RWPE2 (cell line): ENCODE measurements at regions not wholly inside any gene's neighbourhood (a gene's known extent, or its start where the extent isn't known, plus 50 kb on each side); places are given as distances from the start of the nearest gene placed in this dataset.

Experiments used
- ATAC-seq: fragments of 200-7000 bp; cut with Tn5 transposase; 3 replicates; pipeline ENCODE4 v1.9.1; 2021; ENCODE audit warnings: low read depth
- DNase-seq: peaks from one replicate; pipeline ENCODE4 v3.0.0-alpha.2; 2020; ENCODE audit warnings: low spot score
- H3K27ac ChIP-seq: fragments of 450-650 bp; 2 replicates; pipeline ENCODE4 v1.5.1; 2017; ENCODE audit warnings: mild to moderate bottlenecking; ENCODE audit not compliant: poor library complexity, severe bottlenecking
- H3K27me3 ChIP-seq: fragments of 250-450 bp; sonication (Bioruptor Pico); 2 replicates; pipeline ENCODE4 v1.5.1; 2021; ENCODE audit warnings: mild to moderate bottlenecking, moderate library complexity; ENCODE audit not compliant: insufficient read depth, poor library complexity, severe bottlenecking
- H3K36me3 ChIP-seq: fragments of 250-450 bp; sonication (Bioruptor Pico); 2 replicates; pipeline ENCODE4 v1.5.1; 2020; ENCODE audit warnings: low read depth, mild to moderate bottlenecking, moderate library complexity
- H3K4me1 ChIP-seq: fragments of 250-450 bp; sonication (Bioruptor Pico); 2 replicates; pipeline ENCODE4 v1.5.1; 2021; ENCODE audit warnings: mild to moderate bottlenecking, moderate library complexity; ENCODE audit not compliant: insufficient read depth, poor library complexity, severe bottlenecking
- H3K4me3 ChIP-seq: fragments of 250-450 bp; sonication (Bioruptor Pico); 2 replicates; pipeline ENCODE4 v1.5.1; 2021; ENCODE audit warnings: mild to moderate bottlenecking, moderate library complexity; ENCODE audit not compliant: severe bottlenecking
- H3K9me3 ChIP-seq: fragments of 250-450 bp; sonication (Bioruptor Pico); 2 replicates; pipeline ENCODE4 v1.5.1; 2021; ENCODE audit warnings: mild to moderate bottlenecking, moderate library complexity; ENCODE audit not compliant: severe bottlenecking
- CTCF ChIP-seq: fragments of 450-650 bp; IDR thresholded peaks from one replicate; pipeline ENCODE4 v1.5.1; 2017; ENCODE audit warnings: mild to moderate bottlenecking, moderate library complexity; ENCODE audit not compliant: poor library complexity, severe bottlenecking

GRCh38 chr2:172214252-172214651, 111.6 kb upstream of the DLX2 start:
- ATAC-seq: peak; percentile 77
- TF ChIP-seq CTCF: no peak
- peak overlapping the region; percentile 55 for H3K27ac ChIP-seq
- H3K27me3 ChIP-seq: no peaks in the 10 kb centered on the region
- H3K36me3 ChIP-seq: no peaks in the 10 kb centered on the region
- H3K4me3 ChIP-seq: no peak overlapping the region
- no peaks in the 10 kb centered on the region for H3K9me3 ChIP-seq
- DNase-seq: no peak
- H3K4me1 ChIP-seq: peaks cover 39% of the 10 kb centered on the region

DNA sequence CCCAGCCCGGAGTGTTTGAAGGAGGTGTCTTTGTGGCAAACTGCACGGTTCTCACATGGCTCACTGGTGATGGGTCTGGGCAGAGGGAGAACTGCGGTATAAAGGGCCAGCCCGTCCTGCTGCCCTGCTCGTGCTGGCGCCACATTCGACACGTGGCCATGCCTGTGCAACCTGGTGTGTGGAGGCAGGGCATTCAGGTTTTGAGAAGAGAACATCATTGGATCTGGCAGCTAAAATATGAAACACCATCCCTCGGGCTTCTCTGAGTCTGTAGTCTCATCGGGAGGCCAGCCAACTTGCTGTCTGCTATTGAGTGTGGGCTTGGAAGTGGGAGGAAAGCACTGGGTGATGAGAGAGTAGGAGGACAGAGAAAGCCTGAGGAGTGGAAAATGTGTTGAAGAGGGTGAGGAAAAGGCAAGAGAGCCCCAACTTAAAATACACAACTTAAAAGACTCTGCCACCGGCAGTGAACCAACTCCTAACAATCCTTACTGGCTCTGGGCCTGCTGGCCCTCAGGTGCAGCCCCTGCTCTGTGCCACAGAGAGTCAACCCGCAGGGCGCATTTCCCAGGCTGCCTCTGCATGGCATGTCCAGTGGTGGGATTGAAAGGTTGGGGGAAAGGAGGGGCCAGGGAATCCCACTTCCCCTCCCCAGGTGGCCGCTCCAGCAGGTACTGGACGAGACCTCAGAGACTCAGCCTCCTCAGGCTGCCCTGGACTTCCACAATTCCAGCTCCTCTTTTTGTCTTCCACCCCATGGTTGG, 112.7 kb upstream of the DLX2 start:
- DNase-seq (no peak), ATAC-seq (0 out of 3 replicates have a peak, but pooled peaks have one; percentile 23)
- peak overlapping the region; percentile 55 for H3K27ac ChIP-seq
- no peaks in the 10 kb centered on the region for H3K36me3 ChIP-seq
- H3K4me1 ChIP-seq: peaks cover 34% of the 10 kb centered on the region
- H3K9me3 ChIP-seq: no peaks in the 10 kb centered on the region
- no peaks in the 10 kb centered on the region for H3K27me3 ChIP-seq
- no peak for TF ChIP-seq CTCF
- no peak overlapping the region for H3K4me3 ChIP-seq

- H3K4me1 ChIP-seq: peaks cover 34% of the 10 kb centered on the region
- ATAC-seq: no peak
- no peaks in the 10 kb centered on the region for H3K27me3 ChIP-seq
- DNase-seq: no peak
- H3K27ac ChIP-seq: peak overlapping the region; percentile 55
- H3K4me3 ChIP-seq: no peak overlapping the region
- H3K36me3 ChIP-seq: no peaks in the 10 kb centered on the region
- H3K9me3 ChIP-seq: no peaks in the 10 kb centered on the region
- no peak for TF ChIP-seq CTCF
These were observed 113.2 kb upstream of the DLX2 start for GRCh38 chr2:172215936-172216335.

GRCh38 chr2:172216477-172216876, 113.8 kb upstream of the DLX2 start:
- no peak for DNase-seq
- ATAC-seq: no peak
- no peaks in the 10 kb centered on the region for H3K9me3 ChIP-seq
- H3K27me3 ChIP-seq: no peaks in the 10 kb centered on the region
- no peaks in the 10 kb centered on the region for H3K36me3 ChIP-seq
- H3K4me3 ChIP-seq: no peak overlapping the region
- TF ChIP-seq CTCF: no peak
- peak overlapping the region; percentile 55 for H3K27ac ChIP-seq
- peaks cover 34% of the 10 kb centered on the region for H3K4me1 ChIP-seq

DNA sequence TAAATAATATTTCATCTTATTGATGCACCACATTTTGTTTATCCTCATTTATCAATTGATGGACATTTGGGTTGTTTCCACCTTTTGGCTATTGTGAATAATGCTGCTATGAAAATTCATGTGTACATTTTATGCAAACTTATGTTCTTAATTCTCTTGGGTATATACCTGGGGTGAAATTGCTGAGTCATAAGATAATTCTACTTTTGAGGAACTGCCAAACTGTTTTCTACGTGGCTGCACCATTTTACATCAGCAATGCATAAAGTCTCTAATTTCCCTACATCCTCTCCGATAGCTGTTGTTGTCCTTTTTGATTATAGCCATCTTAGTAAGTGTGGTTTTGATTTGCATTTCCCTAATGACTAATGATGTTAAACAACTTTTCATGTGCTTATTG, 116.5 kb upstream of the DLX2 start:
- no peak for TF ChIP-seq CTCF
- Histone ChIP-seq H3K27me3 (no peaks in the 10 kb centered on the region), H3K36me3 (no peaks in the 10 kb centered on the region), H3K9me3 (no peaks in the 10 kb centered on the region), H3K27ac (no peak overlapping the region), H3K4me3 (no peak overlapping the region), H3K4me1 (peaks cover 34% of the 10 kb centered on the region)
- ATAC-seq (no peak), DNase-seq (no peak)
